ENCODE measurements at regions not wholly inside any gene's neighbourhood (a gene's known extent, or its start where the extent isn't known, plus 50 kb on each side); places are given as distances from the start of the nearest gene placed in this dataset.

- no peaks in the 10 kb centered on the region for H3K27me3 ChIP-seq (ENCODE audit: control insufficient read depth, low read length)
- no peaks in the 10 kb centered on the region for H3K9me2 ChIP-seq (replicated peaks; ENCODE audit: control insufficient read depth, low read length)
- TF ChIP-seq CTCF (IDR thresholded peaks at IDR 0.05; ENCODE audit: low read depth, low read length, poor library complexity, severe bottlenecking): no peak
- TF ChIP-seq EZH2phosphoT487 (IDR thresholded peaks at IDR 0.05; ENCODE audit: borderline replicate concordance, low read length): no peak
- no peaks in the 10 kb centered on the region for H3K79me2 ChIP-seq (ENCODE audit: control insufficient read depth, low read length)
- no peaks in the 10 kb centered on the region for H4K20me1 ChIP-seq (ENCODE audit: control insufficient read depth, insufficient read depth, low read depth, low read length)
- H3K36me3 ChIP-seq (ENCODE audit: control insufficient read depth, low read length): no peaks in the 10 kb centered on the region
- H3K27ac ChIP-seq (ENCODE audit: low read depth, low read length): no peak overlapping the region
- H3K4me3 ChIP-seq (ENCODE audit: low read length): no peak overlapping the region
- no peaks in the 10 kb centered on the region for H3K4me1 ChIP-seq (ENCODE audit: control insufficient read depth, low read length)
- H3F3A ChIP-seq (ENCODE audit: control insufficient read depth, insufficient read depth): no peaks in the 10 kb centered on the region
- H3K9me3 ChIP-seq (ENCODE audit: control insufficient read depth, insufficient read depth, low read length): no peaks in the 10 kb centered on the region
- H3K4me2 ChIP-seq (ENCODE audit: low read length): no peak overlapping the region
Observed at GRCh38 chr4:125440814-125441213, 126.1 kb downstream of the FAT4 start.

- H3K36me3 ChIP-seq (ENCODE audit: control insufficient read depth, low read length): no peaks in the 10 kb centered on the region
- no peaks in the 10 kb centered on the region for H3F3A ChIP-seq (ENCODE audit: control insufficient read depth, insufficient read depth)
- no peak for TF ChIP-seq EZH2phosphoT487 (IDR thresholded peaks at IDR 0.05; ENCODE audit: borderline replicate concordance, low read length)
- no peak for TF ChIP-seq CTCF (IDR thresholded peaks at IDR 0.05; ENCODE audit: low read depth, low read length, poor library complexity, severe bottlenecking)
- no peaks in the 10 kb centered on the region for H3K79me2 ChIP-seq (ENCODE audit: control insufficient read depth, low read length)
- no peak overlapping the region for H3K4me2 ChIP-seq (ENCODE audit: low read length)
- no peaks in the 10 kb centered on the region for H4K20me1 ChIP-seq (ENCODE audit: control insufficient read depth, insufficient read depth, low read depth, low read length)
- no peaks in the 10 kb centered on the region for H3K4me1 ChIP-seq (ENCODE audit: control insufficient read depth, low read length)
- H3K27me3 ChIP-seq (ENCODE audit: control insufficient read depth, low read length): no peaks in the 10 kb centered on the region
- H3K4me3 ChIP-seq (ENCODE audit: low read length): no peak overlapping the region
- H3K9me2 ChIP-seq (replicated peaks; ENCODE audit: control insufficient read depth, low read length): no peaks in the 10 kb centered on the region
- H3K27ac ChIP-seq (ENCODE audit: low read depth, low read length): no peak overlapping the region
- no peaks in the 10 kb centered on the region for H3K9me3 ChIP-seq (ENCODE audit: control insufficient read depth, insufficient read depth, low read length)
Observed at GRCh38 chr4:125444166-125444565, 129.4 kb downstream of the FAT4 start.

- Histone ChIP-seq H4K20me1 (ENCODE audit: control insufficient read depth, insufficient read depth, low read depth, low read length) (no peaks in the 10 kb centered on the region), H3K4me1 (ENCODE audit: control insufficient read depth, low read length) (no peaks in the 10 kb centered on the region), H3K79me2 (ENCODE audit: control insufficient read depth, low read length) (no peaks in the 10 kb centered on the region), H3K4me2 (ENCODE audit: low read length) (no peak overlapping the region), H3K27me3 (ENCODE audit: control insufficient read depth, low read length) (no peaks in the 10 kb centered on the region), H3K27ac (ENCODE audit: low read depth, low read length) (no peak overlapping the region), H3K9me3 (ENCODE audit: control insufficient read depth, insufficient read depth, low read length) (no peaks in the 10 kb centered on the region; the same call in 1 of the 2 replicates), H3K36me3 (ENCODE audit: control insufficient read depth, low read length) (no peaks in the 10 kb centered on the region), H3F3A (ENCODE audit: control insufficient read depth, insufficient read depth) (no peaks in the 10 kb centered on the region), H3K9me2 (replicated peaks; ENCODE audit: control insufficient read depth, low read length) (no peaks in the 10 kb centered on the region), H3K4me3 (ENCODE audit: low read length) (no peak overlapping the region)
- TF ChIP-seq CTCF (IDR thresholded peaks at IDR 0.05; ENCODE audit: low read depth, low read length, poor library complexity, severe bottlenecking) (no peak), EZH2phosphoT487 (IDR thresholded peaks at IDR 0.05; ENCODE audit: borderline replicate concordance, low read length) (no peak)
Observed at GRCh38 chr4:125445525-125445924, 130.8 kb downstream of the FAT4 start.
